OCI-LY1 (cell line): ENCODE measurements at regions not wholly inside any gene's neighbourhood (a gene's known extent, or its start where the extent isn't known, plus 50 kb on each side); places are given as distances from the start of the nearest gene placed in this dataset.

Experiments
- EZH2 ChIP-seq: fragments of 200-600 bp; sonication (generic), shearing (Covaris generic); IDR thresholded peaks from 2 replicates; pipeline ENCODE4 v1.8.0; 2017; ENCODE audit warnings: borderline replicate concordance, mixed run types, mild to moderate bottlenecking, antibody characterized with exemption, low read length, moderate library complexity, mixed read lengths
- TF ChIP-seq, protein P1 (sequence below): fragments of 200-600 bp; sonication (generic), shearing (Covaris generic); IDR thresholded peaks from 2 replicates; pipeline ENCODE4 v1.5.1; 2017; ENCODE audit warnings: mild to moderate bottlenecking, antibody characterized with exemption, low read length, moderate library complexity, mixed read lengths

DNA sequence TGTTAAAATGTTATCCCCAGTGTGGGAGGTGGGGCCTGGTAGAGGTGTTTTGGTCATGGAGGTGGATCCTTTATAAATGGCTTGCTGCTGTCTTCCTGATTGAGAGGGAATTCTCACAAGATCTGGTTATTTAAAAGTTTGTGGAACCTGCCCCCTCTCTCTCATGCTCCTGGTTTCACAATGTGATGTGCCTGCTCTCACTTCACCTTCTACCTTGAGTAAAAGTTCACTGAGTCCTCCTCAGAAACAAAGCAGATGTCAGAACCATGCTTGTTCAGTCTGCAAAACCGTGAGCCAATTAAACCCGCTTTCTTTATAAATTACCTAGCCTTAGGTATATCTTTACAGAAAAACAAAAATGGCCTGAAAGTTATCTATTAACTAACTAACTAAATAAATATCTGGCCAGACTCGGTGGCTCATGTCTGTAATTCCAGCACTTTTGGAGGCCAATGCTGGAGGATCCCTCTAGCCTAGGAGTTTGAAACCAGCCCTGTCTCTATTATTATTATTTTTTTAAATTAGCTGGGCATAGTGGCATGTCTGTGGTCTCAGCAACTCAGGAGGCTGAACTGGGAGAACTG is 1067.4 kb downstream of the CDH9 start:
- TF ChIP-seq, protein P1, sequence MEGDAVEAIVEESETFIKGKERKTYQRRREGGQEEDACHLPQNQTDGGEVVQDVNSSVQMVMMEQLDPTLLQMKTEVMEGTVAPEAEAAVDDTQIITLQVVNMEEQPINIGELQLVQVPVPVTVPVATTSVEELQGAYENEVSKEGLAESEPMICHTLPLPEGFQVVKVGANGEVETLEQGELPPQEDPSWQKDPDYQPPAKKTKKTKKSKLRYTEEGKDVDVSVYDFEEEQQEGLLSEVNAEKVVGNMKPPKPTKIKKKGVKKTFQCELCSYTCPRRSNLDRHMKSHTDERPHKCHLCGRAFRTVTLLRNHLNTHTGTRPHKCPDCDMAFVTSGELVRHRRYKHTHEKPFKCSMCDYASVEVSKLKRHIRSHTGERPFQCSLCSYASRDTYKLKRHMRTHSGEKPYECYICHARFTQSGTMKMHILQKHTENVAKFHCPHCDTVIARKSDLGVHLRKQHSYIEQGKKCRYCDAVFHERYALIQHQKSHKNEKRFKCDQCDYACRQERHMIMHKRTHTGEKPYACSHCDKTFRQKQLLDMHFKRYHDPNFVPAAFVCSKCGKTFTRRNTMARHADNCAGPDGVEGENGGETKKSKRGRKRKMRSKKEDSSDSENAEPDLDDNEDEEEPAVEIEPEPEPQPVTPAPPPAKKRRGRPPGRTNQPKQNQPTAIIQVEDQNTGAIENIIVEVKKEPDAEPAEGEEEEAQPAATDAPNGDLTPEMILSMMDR = no peak
- TF ChIP-seq EZH2 = no peak
